ENCODE measurements at regions not wholly inside any gene's neighbourhood (a gene's known extent, or its start where the extent isn't known, plus 50 kb on each side); places are given as distances from the start of the nearest gene placed in this dataset.

DNA sequence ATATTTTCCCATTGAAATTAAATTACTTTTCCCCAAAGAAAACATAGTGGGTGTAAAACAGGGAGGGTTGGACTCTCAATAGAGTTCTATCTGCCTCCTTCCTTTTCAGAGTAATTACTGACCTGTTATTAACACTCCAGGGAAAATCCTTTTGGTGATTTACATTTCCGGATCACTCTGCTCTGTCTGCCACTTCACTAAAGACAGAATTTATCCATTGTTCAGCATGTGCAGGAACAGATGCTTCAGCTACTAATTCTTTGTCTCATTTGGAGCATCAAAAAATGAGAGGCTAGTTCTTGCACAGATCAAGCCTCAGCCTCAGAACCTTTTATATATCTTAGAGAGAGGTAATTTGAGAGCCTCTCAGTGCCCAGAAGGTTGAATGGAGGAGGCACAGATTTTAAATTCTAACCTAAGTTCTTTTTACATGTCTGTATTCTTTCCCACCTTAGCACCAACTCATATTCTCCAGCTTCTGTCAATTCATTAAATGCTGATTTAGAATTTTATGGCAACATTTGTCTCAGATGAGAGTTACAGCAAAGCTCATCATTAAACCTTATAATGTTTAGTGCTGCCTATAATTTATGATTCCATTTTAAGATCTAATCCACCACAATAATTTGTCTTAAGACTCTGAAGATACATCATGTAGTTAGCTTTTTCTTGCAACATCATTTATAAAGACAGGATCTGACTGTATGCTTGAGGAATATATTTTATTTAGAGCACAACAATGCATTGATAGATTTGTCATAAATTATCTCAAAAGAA, 1494.4 kb downstream of the STIM2 start:
- no peak for DNase-seq

DNA sequence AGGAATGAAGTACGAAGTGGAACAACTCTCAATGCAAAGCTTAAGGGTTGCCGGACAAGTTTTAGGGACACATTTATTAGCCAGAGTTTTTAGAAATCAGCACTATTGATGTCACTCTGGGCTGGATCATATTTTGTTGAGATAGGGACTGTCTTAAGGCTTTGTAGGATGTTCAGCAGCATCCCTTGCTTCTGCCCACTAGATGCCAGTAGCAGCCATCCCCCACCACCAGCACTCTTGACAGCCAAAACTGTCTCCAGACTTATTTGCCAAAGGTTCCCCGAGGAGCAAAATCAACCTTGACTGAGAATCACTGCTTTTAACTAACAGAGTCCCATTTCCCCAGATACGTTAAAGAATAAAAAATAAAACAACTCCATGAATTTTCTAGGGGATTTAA, 1497.3 kb downstream of the STIM2 start:
- DNase-seq: no peak

DNA sequence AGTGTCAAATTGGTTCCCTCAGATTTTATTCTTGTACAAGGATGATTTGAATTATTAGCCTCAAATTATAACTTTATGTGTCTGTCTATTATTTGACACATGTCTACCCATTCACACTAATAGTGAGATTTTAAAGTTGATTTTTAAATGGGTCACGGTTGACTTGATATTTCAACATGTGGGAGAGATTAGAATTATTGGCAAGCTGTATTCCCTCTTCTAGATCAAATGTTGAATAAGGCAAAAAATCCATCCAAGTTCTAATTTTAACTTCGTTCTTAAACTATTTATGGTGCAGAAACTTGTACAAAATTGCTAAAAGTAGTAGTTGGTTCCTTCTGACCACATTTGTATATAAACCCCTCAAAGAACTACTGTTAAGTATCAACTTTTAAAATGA, 1498.0 kb downstream of the STIM2 start:
- no peak for DNase-seq

DNA sequence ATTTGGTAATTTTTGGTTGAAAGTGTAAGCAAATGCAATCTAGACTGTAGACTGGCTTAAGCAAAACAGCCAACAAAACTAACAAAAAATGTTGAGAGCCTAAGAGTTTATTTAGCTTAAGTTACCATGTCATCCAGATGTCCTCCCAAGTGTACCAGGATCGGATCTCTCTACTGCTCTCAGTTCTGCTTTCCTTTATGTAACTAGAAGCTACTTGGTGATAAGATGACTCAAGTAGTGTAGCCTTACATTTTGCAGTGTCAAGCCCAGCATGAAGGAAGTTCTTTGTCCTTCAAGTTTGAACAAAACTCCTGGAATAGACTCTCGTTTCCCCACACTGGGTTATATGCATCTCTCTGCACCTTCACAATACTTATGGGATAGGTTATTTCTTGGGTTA, 1500.0 kb downstream of the STIM2 start:
- DNase-seq: peak; percentile 76

DNA sequence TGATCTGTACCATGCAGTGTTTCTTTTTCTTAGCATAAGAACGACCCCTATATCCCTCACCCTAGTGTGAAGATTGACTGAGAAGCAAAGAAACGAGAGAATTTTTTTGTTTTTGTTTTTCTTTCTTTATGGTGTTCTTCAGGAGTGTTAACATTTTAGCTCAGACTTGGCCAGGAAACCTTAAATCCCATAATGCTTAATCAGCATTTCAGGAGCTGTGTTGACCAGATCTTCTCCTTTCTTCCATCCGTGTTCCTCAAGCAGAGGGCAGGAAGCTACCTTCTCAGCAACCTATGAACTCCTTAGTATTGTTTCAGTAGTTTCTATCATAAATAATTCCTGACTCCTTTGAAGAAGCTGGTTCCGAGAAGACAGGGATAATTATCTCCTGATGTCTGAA, 1501.5 kb downstream of the STIM2 start:
- DNase-seq: no peak

DNA sequence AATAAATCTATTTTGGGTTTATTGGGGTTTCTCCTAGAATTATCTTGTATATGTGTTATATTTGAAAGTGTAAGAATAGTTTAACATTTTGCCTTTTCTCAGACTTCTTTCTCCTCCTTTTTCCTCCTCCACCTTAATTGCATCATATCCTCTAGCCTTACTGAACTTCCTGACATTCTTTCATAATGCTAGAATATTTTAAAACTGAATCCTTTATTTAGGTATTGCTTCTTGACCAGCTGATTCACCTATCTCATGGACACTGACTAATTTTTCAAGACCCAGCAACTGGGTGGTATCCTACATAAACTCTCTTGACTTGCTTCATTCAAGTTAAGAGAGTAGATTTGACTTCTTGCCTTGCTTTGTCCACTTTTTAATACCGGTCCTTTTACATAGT, 1508.9 kb downstream of the STIM2 start:
- DNase-seq: no peak

DNA sequence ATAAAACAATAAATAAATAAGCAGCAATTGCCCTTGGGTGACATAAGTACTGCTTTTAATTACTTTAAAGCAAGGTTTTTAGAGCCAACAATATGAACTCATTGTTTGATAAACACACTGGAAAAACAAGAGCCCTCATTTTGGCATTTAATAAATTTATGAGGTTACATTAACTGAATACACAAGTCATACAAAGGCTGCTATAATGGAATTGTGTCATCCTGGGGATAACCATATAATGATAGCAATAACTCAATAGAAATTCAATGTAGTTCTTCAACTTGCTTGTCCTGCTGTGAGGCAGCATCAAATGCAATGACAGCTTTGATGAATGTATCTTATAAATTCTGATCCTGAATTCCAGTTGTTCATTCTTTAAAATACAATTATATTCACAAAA, 1512.5 kb downstream of the STIM2 start:
- DNase-seq: no peak

DNA sequence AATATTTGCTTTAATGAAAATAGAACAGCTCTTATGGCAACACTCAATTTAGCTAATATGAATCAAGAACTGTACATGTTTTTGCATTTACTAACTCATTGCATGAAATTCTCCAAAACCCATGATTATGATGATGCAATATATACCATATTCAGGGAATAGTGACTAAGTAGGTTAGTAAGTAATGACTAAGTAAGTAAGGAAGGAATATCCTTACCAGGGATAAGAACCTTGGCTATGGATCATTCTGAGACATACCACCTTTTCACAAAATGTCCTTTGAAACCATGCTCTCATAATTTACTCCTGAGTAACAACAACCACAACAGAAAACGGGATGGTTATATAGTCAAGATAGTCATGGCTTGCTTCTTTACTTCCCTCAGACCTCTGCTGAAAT, 1513.0 kb downstream of the STIM2 start:
- DNase-seq: no peak

DNA sequence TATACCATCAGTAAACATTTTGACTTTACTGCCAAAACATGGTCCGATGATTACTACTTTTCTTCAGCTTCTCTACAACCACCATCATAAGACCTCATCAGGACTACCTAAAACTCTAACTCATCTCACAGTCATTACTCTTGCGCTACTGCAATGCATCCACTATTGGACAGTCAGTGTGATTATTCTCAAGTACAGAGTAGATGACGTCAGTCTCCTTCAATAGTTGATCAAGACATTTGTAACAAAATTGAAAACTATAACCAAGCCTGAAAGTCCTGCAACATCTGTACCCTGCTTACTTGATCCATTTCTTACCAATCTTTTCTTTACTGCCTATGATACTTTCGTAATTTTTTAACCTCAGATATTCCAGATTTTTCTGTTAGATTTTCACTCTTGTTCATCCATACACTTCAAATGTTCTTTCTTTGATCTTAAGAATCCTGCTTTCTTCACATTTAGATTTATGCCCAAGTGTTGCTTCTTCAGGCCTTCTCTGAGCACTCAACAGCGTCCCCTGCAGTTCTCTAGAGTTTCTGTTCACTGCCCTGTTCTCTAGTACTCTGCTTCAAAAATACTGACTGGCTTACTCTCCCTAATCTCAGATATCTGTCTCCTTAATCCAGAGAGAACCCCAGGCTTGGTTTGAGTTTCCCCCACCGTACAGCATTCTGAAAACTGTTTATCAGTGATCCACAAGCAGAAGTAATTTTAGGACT, 1517.6 kb downstream of the STIM2 start:
- DNase-seq: no peak

DNA sequence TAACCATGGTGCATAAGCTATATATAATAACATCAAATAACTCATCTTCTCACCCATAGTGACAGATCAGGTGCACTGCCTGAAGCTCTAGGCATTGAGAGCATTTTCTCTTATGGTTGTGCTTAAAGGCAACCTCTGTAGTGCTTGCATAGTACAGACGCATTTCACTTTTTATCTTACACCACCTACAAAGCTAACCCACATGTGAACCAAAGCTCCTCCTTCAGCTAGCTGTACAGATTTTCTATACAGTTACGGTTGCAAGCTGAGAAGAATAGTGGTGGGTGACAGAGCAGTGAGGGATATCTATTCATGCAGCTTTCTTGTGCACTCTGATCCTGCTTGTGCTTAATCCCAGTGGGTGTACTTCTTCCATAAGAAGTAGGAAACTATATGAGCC, 1525.2 kb downstream of the STIM2 start:
- DNase-seq: no peak

DNA sequence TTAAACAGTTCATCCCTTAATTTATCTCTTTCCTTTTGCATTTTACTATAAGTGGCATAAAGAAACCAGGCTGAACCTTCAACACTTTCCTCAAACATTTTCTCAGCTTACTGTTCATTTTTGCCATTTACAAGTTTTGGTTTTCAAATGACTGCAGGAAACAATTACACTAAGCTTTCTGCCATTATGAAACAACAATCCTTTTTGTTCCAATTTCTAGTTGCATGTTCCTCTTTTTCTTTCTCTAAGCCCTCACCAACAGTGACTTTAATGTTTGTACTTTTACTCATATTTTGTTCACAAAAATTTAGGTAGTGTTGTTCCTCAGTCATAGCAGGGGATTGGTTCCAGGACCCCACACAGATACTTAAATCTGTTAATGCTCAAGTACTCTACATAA, 1526.1 kb downstream of the STIM2 start:
- DNase-seq: peak; percentile 69

DNA sequence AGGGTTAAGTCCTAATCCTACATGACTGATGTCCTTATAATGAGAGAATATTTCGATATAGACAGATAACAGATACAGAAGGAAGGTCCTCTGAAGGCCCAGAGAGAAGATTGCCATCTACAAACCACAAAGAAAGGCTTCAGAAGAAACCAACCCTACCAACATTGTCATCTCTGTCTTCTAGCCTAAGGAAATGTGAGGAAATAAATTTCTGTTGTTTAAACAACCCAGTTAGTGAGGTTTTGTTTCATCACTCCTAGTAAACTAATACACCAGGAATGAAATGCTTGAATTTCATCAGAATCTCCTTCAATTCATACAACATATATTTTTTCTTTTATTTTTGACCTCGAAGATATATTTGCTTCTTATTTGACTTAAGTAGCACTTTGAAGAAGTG, 1527.8 kb downstream of the STIM2 start:
- DNase-seq: peak; percentile 8

DNA sequence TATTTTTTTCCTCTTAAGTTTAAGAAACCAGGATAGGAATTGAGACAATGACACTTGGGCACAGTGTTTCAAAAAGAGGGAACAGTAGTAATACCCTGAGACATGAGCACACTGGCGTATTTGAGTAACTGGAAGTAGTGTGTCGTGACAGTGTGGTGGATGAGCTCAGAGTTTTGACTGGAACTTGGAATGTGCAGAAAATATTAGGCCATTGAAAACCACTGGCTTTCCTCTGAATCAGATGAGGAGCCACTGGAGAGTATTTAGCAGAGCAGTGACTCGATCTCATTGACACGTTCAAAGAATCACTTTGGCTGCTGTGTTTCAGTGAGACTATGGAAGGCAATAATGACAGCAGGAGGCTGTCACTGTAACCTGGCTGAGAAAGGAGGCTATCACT, 1531.2 kb downstream of the STIM2 start:
- DNase-seq: no peak

DNA sequence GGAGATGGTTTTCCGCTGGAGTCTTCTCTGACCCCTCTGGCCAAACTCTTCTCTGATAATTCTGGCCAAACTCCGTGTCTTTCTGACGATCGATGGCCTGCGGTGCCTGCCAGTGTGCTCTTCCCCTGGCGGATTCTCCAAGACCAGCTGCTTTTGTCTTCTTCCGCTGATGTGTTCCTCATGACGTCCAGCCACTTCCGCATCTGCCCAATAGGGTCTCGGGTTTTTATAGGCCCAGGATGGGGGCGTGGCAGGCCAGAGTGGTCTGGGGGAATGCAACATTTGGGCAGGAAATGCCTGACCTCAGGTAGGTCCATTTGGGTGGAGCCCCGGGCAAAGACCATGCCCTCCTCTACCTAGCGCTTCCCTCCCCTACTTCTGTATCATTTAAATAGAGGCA, 1542.1 kb downstream of the STIM2 start:
- DNase-seq: no peak

DNA sequence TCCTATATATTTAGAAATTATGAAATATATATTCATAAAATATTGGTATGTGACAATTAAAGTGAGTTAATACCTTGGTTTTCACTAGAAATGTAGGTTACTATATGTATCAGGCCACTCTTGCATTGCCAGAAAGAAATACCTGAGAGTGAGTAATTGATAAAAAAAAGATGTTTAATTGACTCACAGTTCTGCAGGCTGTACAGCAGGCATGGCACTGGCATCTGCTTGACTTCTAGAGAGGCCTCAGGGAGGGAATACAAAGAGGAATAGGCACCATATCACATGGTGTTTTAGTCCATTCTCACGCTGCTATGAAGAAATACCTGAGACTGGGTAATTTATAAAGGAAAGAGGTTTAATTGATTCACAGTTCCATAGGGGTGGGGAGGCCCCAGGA, 1560.6 kb downstream of the STIM2 start:
- DNase-seq: no peak

DNA sequence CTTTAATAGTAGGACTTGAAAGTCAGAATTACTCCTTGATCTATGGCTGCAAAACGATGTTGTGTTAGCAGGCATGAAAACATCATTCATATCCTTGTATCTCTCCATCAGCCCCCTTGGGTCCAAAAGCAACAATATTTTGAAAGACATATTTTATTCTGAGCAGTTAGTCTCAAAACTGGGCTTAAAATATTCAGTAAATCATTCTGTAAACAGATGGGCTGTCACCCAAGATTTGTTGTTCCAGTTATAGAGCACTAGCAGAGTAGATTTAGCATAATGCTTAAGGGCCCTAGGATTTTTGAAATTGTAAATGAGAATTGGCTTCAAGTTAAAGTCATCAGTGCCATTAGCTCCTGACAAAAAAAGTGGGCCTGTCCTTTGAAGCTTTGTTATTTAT, 1565.6 kb downstream of the STIM2 start:
- no peak for DNase-seq

DNA sequence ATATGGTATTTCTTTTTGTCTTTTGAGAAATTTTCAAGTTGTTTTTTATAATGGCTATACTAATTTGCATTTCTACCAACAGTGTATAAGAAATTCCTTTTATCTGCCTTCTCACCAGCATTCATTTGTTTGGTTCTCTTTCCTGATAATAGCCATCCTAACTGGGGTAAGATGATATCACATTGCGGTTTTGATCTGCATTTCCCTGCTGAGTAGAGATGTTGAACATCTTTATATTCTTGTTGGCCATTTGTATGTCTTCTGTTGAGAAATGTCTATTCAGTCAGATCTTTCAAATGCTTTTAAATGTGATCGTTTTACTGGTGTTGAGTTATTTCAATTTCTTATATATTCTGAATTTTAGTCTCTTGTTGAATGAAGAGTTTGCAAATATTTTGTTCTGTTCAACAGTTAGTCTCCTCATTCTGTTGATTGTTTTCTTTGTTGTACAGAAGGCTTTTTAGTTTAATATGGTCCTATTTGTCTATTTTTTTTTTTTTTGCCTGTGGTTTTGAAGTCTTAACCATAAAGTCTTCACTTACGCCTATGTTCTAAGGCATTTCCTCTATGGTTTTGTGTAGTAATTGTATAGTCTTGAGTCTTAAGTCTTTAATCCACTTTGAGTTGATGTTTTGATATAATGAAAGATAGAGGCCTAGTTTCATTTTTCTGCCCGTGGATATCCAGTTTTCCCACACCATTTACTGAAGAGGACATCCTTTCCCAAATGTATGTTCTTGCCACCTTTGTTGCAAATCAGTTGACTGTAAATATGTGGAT, 1566.9 kb downstream of the STIM2 start:
- no peak for DNase-seq

DNA sequence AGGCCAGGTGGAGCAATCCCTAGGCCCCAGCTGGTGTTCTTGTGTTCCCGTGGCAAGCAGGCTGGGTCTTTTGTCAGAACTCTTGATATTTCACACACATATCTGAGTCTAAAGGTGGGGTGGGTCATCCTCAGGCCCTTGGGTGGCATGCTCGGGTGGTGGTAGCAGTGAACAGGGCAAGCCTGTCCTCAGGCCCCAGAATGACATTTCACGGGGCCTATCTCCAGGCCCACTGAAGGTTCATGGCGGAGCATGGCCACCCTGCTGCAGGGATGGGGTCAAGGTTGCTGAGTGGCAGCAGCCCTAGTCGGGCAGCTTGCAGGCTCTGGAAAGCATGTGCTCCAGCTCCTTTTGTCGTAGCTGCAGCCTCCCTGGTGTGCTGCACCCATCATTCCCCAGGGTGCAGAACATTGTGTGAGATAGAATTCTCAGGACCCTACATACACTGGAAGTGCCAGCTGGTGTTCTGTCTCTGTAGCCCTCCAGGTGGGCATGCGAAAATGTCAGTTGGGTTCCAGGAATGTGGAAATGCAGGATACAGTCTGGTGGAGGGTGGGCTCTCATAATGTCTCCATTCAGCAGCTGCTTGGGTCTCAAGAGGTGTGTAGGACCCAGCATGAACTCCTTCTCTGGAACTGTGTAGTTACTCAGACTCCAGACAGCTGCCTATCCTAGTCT, 1571.8 kb downstream of the STIM2 start:
- no peak for DNase-seq

DNA sequence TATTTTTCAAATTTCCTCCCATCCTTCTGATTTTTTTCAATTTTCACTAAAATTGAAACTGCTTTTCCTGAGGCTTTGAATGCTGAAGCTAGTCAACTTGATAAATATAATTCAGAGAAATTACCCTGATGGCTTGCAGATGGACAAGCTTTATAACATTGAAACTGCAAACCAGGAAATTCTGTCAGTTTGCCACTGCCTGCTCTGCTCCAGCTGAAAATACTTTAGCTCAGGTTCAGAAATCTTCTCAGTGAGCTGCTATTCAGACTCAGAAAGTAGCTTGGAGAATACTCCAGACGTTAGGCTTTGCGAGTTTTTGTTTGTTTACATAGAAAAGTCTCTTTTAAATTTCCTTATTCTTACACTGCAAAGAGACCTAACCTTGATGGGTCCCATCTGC, 1574.7 kb downstream of the STIM2 start:
- DNase-seq: no peak

DNA sequence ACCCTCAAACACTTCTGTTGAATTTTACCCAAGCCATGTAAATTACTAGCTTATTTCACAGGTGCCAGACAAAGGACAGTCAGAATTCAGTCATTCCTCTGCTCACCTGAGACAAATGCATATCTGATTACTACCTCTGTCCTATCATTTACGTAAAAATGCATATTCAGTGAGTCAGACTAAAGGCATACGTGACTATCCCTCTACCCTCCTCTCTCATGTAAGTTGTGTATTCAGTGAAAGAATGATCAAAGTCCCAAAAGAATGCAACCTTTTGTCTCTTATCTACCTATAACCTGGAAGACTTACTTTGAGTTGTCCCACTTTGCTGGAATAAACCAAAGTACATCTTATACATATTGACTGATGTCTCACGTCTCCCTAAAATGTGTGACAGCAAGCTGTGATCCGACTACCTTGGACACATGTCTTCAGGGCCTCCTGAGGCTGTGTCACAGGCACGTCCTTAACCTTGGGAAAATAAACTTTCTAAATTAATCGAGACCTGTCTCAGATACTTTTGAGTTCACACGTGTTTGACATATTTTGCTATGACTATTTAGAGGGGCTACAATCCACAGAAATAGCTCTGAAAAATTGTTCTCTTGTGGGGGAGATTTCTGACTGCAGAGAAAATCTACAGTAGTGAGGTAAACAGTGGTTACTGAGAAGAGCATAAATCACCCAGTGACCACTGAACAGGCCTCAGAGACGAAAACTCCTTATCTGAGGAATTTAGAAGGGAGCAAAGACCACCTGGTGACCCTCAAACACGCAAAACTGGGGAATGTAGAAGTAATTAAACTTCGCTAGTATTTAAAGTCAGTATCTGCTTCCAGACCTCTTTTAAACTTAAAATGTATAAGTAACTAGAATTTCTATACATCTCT, 1575.8 kb downstream of the STIM2 start:
- no peak for DNase-seq

DNA sequence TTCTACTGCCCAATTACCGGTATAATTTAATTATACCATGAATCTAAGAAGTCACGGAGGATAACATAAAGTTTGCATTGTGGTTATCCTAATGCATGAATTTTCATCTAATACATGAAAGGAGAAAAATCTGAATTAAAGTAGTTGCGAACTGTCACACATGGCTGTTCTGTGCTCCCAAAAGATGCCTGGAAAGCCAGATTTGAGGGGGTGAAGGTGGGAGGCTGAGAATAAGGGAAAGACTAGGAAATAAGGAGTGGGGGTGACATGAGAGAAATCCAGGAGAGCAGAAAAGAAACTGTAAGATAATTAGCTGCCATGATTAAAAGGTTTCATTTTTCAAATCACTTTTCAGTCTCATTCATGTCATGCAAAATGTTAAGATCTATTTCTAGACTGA, 1582.7 kb downstream of the STIM2 start:
- no peak for DNase-seq

DNA sequence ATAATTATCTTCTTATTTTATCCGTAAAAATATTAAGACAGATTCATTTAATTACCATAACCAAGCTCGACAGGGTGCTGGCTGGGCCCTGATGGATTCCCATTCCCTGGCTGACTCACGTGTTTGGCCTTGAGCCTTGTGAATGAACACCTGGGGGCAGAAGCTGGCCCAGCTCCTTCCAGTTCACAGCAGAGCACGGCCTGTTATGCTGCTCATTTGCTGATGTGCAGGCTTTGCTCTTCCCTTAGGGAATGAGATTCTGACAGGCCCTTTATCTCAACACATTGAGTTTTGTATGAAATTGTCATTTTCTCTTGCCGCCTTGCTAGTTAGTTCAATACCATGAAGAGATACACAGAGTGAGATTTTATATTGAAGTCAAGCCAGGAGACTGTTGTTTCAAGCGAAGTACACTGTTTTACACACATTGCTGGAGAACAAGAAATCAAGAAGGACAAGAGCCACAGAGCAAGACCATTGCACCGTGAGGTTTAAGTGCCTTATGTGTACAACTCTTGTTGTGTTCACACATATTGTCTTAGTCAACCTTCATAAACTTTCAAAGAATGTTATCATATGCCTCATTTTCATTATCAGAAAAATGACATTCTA, 1583.3 kb downstream of the STIM2 start:
- no peak for DNase-seq
